GM23338 (cell line): ENCODE measurements at regions not wholly inside any gene's neighbourhood (a gene's known extent, or its start where the extent isn't known, plus 50 kb on each side); places are given as distances from the start of the nearest gene placed in this dataset.

Experiments
- CTCF ChIP-seq, 2 experiments: fragments of 200-600 bp in 1 of 2; sonication (generic) in 1 of 2; conservative IDR thresholded peaks; 2 replicates each; pipeline versions ENCODE4 v1.5.1 to v1.6.1; 2016 to 2017; ENCODE audit warnings: antibody characterized with exemption in 2 of 2, low read depth in 2 of 2, mild to moderate bottlenecking in 2 of 2, moderate library complexity in 1 of 2
- ETS1 ChIP-seq: IDR thresholded peaks from 2 replicates; pipeline ENCODE4 v1.6.1; 2016; ENCODE audit warnings: antibody characterized with exemption
- EZH2 ChIP-seq: fragments of 200-600 bp; sonication (generic); IDR thresholded peaks from one replicate; pipeline ENCODE4 v1.8.0; 2017; ENCODE audit warnings: antibody characterized with exemption, mild to moderate bottlenecking, low read depth; ENCODE audit not compliant: unreplicated experiment
- EZH2phosphoT487 ChIP-seq: fragments of 200-600 bp; sonication (generic); IDR thresholded peaks from one replicate; pipeline ENCODE4 v1.8.1; 2018; ENCODE audit warnings: antibody characterized with exemption; ENCODE audit not compliant: unreplicated experiment
- JUNB ChIP-seq: IDR thresholded peaks from one replicate; pipeline ENCODE4 v1.6.1; 2016; ENCODE audit warnings: antibody characterized with exemption; ENCODE audit not compliant: unreplicated experiment
- NANOG ChIP-seq: IDR thresholded peaks from 2 replicates; pipeline ENCODE4 v1.6.1; 2016; ENCODE audit warnings: antibody characterized with exemption, borderline replicate concordance
- POLR2AphosphoS5 ChIP-seq: IDR thresholded peaks from 2 replicates; pipeline ENCODE4 v1.6.1; 2016; ENCODE audit warnings: antibody characterized with exemption, low read depth
- REST ChIP-seq: IDR thresholded peaks from one replicate; pipeline ENCODE4 v1.6.1; 2018; ENCODE audit warnings: antibody characterized with exemption; ENCODE audit not compliant: unreplicated experiment

- no peak for TF ChIP-seq POLR2AphosphoS5
- TF ChIP-seq CTCF (conservative IDR thresholded peaks at IDR 0.05; ENCODE audit: low read depth in 2 of 2): no peak
- no peak for TF ChIP-seq EZH2phosphoT487
- TF ChIP-seq JUNB: no peak
- TF ChIP-seq REST: no peak
- TF ChIP-seq EZH2: no peak
- no peak for TF ChIP-seq ETS1
- no peak for TF ChIP-seq NANOG
These were observed 195.0 kb upstream of the FOXG1 start for GRCh38 chr14:28571636-28572035.
